Activated T-cell treated with anti-CD3 and anti-CD28 coated beads, Interleukin-2, amount 50 U/mL, for 24 hours (primary cell): ENCODE measurements at regions not wholly inside any gene's neighbourhood (a gene's known extent, or its start where the extent isn't known, plus 50 kb on each side); places are given as distances from the start of the nearest gene placed in this dataset.
"Not testable (repeated sequence)": the region's sequence is repeated elsewhere in the genome, so short reads cannot be mapped to it uniquely, and the experiment has no call there.

ENCODE experiments used
- DNase-seq: peaks from one replicate; pipeline ENCODE4 v3.0.0-alpha.2; 2020
- H3K27ac Mint-ChIP-seq: 2 replicates; pipeline ENCODE4 v1.8.0; 2020; ENCODE audit warnings: mild to moderate bottlenecking, mixed read lengths
- H3K27me3 Mint-ChIP-seq: 2 replicates; pipeline ENCODE4 v1.8.0; 2020; ENCODE audit warnings: mixed read lengths
- H3K36me3 Mint-ChIP-seq: 2 replicates; pipeline ENCODE4 v1.8.0; 2020; ENCODE audit warnings: low read depth, mixed read lengths
- H3K4me1 Mint-ChIP-seq: 2 replicates; pipeline ENCODE4 v1.8.0; 2020; ENCODE audit warnings: low read depth, mixed read lengths
- H3K4me3 Mint-ChIP-seq: 2 replicates; pipeline ENCODE4 v1.8.0; 2020; ENCODE audit warnings: mild to moderate bottlenecking, moderate library complexity, mixed read lengths
- H3K9me3 Mint-ChIP-seq: 2 replicates; pipeline ENCODE4 v1.8.0; 2020; ENCODE audit warnings: mixed read lengths

DNA sequence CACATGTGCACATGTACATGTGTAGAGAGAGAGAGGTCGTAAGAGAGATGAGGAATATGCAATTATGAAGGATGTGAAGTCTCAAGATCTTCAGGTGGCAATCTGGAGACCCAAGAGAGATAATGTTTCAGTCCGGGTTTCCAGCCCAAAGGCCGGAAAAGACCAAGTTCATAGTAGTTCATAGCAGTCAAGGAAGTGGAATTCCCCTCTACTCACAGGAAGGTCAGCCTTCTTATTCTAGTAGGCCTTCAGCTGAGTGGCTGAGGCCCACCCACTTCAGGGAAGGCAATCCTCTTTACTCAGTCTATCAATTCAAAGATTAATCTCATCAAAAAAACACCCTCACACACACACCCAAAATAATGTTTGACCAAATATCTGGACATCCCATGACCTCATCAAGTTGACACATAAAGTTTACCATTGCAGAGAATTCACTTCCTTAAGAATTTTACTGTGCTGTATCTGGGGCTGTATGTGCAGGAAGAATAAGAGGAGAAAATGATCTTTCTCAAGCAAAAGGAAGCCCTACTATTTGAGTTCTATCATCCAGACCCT lies 114.6 kb downstream of the TNFSF18 start:
- H3K4me3 Mint-ChIP-seq: no peak overlapping the region
- DNase-seq: no peak
- H3K4me1 Mint-ChIP-seq: peaks cover 19% of the 10 kb centered on the region
- H3K27me3 Mint-ChIP-seq: no peaks in the 10 kb centered on the region
- H3K36me3 Mint-ChIP-seq: no peaks in the 10 kb centered on the region
- no peak overlapping the region for H3K27ac Mint-ChIP-seq
- no peaks in the 10 kb centered on the region for H3K9me3 Mint-ChIP-seq

DNA sequence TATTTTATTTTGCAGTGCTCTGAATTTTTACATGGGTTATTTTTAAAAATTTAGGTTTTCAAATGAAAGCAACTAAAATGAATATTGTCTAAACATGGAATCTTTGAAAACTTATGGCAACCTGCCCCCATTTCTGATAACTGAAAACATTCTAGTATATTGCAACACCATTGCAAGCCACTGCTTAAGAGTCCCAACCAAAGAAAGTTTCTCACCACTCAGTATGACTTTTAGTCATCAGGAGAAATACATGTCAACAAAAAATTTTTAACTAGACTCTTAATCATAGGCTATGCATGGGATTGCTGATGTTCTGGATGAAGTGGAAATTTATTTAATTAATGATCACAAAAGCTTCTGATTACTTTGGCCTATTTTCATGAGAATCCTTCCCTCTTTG lies 112.1 kb downstream of the TNFSF18 start:
- H3K27me3 Mint-ChIP-seq: no peaks in the 10 kb centered on the region
- H3K9me3 Mint-ChIP-seq: peaks cover 4% of the 10 kb centered on the region
- H3K27ac Mint-ChIP-seq: no peak overlapping the region
- no peaks in the 10 kb centered on the region for H3K36me3 Mint-ChIP-seq
- peaks cover 12% of the 10 kb centered on the region for H3K4me1 Mint-ChIP-seq
- H3K4me3 Mint-ChIP-seq: no peak overlapping the region
- no peak for DNase-seq

DNA sequence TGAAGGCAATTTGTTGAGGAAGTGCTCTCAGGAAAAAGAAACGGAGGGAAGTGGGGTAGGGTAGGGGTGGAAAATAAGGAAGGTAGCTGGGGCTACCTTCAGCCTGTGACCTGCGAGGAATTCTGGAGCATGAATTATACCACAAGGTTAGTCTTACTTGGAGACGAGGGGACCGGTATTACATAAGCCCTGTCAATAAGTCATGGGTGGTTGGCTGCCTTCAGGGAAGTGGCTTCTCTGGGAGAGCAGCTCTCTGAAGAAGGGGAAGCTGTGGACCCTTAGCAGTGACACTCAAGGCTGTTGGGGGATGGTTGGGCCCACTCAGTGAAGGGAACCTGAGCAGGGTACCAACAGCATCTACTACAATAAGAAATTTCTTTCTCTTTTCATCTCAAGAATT lies 111.3 kb downstream of the TNFSF18 start:
- H3K27ac Mint-ChIP-seq: no peak overlapping the region
- peaks cover 6% of the 10 kb centered on the region for H3K9me3 Mint-ChIP-seq
- no peaks in the 10 kb centered on the region for H3K36me3 Mint-ChIP-seq
- peaks cover 4% of the 10 kb centered on the region for H3K4me1 Mint-ChIP-seq
- DNase-seq: no peak
- H3K4me3 Mint-ChIP-seq: no peak overlapping the region
- no peaks in the 10 kb centered on the region for H3K27me3 Mint-ChIP-seq

DNA sequence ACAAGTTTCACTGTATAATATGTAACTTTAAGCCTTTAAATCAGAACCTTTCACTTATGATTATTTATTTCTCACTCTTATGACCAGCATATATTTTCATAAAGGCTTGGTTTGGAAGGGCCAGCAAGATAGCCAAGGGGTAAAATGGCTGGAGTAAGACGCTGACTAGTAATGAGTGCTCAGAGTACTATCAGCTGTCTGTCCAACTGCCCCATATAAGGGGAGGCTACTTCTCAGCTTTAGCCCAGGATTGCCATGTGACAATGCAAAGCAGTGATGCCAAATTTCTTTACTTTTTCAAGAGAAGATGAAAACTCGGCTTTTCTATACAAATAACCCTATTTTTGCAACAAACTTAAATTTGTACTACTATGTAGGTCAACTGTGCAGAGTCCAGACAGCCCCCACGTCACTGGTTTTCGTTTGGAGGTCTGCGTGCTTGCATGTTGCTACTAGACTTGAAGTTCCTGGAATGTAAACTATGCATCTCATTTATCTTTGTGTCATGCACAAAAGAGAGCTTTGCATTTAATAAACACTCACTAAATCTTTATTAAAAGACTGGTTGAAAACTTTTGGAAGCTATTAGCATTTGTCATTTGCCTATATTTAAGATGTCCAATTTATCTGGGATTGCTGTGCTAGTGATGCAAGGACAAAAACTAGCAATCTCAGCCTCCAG lies 110.4 kb downstream of the TNFSF18 start:
- DNase-seq: no peak
- no peaks in the 10 kb centered on the region for H3K4me1 Mint-ChIP-seq

DNA sequence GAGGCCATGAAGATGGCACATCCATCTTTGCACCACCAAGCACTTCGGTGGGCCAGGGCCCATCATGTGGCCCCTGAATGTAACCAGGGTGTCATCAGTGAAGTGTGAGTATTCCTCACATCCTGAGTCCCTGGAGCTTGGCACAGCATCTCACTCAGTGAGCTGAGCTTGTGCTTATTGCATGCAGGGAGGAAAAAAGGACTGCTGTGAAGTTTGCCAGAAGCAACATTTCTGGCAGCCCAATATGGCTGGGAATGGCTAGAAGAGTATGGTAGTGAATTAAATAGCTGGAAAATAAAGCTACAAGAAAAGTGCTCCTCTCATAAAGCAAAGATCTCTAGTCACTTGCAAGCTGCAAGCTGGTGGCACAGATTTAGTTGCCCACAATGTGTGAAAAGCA lies 109.3 kb downstream of the TNFSF18 start:
- Mint-ChIP-seq H3K9me3 (peaks cover 6% of the 10 kb centered on the region), H3K27ac (no peak overlapping the region), H3K27me3 (no peaks in the 10 kb centered on the region), H3K36me3 (no peaks in the 10 kb centered on the region), H3K4me1 (no peaks in the 10 kb centered on the region), H3K4me3 (no peak overlapping the region)
- no peak for DNase-seq

More for the DNA sequence above, 110.4 kb downstream of the TNFSF18 start:
- Mint-ChIP-seq H3K27me3 (no peaks in the 10 kb centered on the region), H3K27ac (no peak overlapping the region), H3K9me3 (peaks cover 6% of the 10 kb centered on the region), H3K4me3 (no peak overlapping the region), H3K36me3 (no peaks in the 10 kb centered on the region)

DNA sequence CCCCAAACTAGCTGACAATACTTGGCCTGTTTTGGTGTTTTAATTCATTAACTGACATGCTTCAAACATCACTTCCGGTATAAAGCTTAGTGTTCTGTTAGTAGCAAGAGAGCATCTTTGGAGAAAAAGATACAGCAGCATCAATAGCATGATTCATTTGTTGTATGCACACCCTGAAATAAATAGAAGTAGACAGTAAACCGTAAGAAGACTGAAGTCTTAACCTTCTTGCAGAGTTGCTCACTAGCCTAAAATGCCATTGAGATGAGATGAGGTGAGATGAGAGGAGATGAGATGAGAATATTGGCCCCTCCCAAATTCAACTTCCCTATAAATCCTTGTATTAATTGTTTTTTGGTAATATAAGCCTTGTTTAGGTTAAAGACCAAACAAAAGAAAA lies 108.8 kb downstream of the TNFSF18 start:
- no peak for DNase-seq
- Mint-ChIP-seq H3K4me3 (no peak overlapping the region), H3K9me3 (peaks cover 6% of the 10 kb centered on the region), H3K27ac (no peak overlapping the region), H3K4me1 (peaks cover 4% of the 10 kb centered on the region), H3K27me3 (no peaks in the 10 kb centered on the region), H3K36me3 (no peaks in the 10 kb centered on the region)

DNA sequence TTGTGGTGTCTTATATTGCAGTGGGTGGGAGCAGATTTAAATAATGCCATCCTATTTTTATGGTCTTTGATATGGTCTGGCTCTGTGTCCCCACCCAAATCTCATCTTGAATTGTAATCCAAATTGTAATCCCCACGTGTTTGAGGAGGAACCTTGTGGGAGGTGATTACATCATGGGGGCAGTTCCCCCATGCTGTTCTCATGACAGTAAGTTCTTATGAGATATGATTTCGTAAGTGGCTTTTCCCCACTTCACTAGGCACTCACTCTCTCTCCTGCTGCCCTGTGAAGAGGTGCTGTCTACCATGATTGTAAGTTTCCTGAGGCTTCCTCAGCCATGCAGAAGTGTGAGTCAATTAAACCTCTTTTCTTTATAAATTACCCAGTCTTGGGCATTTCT lies 107.6 kb downstream of the TNFSF18 start:
- H3K36me3 Mint-ChIP-seq, H3K9me3 Mint-ChIP-seq, DNase-seq, H3K4me3 Mint-ChIP-seq, H3K27me3 Mint-ChIP-seq, H3K27ac Mint-ChIP-seq: not testable (repeated sequence)
- H3K4me1 Mint-ChIP-seq: peaks cover 16% of the 10 kb centered on the region

DNA sequence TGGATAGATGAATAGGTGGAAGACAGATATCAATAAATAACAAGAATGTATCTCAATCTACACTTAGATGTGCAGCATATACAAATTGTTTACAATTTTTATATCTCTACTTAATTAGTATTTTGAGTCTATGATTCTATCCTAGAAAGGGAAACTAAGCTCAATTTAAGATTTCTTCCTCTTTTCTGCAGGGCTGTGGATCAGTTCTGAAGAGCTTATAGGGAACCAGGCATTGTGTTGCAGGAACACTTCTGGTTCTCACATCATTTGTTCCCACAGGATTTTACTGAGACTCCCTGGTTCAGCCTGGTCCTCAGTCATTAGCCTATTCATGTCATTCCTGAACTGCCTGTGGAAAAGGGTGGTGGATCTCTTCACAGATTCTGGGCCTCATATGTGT lies 105.8 kb downstream of the TNFSF18 start:
- H3K4me1 Mint-ChIP-seq: peaks cover 22% of the 10 kb centered on the region
- H3K4me3 Mint-ChIP-seq: no peak overlapping the region
- DNase-seq: no peak
- H3K27ac Mint-ChIP-seq: no peak overlapping the region
- H3K36me3 Mint-ChIP-seq: no peaks in the 10 kb centered on the region
- no peaks in the 10 kb centered on the region for H3K27me3 Mint-ChIP-seq
- H3K9me3 Mint-ChIP-seq: peaks cover 6% of the 10 kb centered on the region

DNA sequence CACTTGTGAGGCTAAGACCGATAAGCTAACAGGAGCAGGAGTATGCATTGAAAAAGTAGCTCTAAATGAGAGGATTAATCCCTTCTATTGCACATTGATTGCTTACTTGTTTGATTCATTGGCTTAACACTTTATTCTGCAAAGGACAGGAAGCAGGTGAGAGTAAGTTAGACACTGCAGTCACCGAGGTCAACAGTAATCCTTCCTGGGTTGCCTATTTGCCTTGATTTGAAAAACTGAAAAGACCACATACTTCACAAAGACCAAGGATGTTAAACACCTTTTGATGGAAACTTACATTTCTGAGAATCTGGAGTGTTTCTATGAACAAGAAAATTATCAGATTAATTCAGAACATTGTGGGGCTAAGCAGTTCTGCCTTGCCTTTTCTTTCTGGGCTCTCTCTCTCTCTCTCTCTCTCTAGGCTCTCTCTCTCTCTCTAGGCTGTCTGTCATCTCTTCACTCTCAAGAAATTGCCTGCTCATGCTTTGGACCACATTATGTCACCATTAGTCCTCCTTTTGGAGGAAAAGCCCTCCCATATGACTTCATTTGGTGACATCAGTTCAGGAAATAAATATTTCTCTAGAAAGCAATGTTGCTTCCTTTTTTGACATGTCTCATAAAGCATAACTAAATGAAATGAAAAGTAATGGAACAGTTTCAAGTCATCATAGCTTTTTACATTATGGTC lies 103.8 kb downstream of the TNFSF18 start:
- H3K4me1 Mint-ChIP-seq: peaks cover 28% of the 10 kb centered on the region
- H3K4me3 Mint-ChIP-seq: no peak overlapping the region
- DNase-seq: no peak
- peaks cover 6% of the 10 kb centered on the region for H3K9me3 Mint-ChIP-seq
- H3K27ac Mint-ChIP-seq: no peak overlapping the region
- H3K27me3 Mint-ChIP-seq: peaks cover 2% of the 10 kb centered on the region
- no peaks in the 10 kb centered on the region for H3K36me3 Mint-ChIP-seq

DNA sequence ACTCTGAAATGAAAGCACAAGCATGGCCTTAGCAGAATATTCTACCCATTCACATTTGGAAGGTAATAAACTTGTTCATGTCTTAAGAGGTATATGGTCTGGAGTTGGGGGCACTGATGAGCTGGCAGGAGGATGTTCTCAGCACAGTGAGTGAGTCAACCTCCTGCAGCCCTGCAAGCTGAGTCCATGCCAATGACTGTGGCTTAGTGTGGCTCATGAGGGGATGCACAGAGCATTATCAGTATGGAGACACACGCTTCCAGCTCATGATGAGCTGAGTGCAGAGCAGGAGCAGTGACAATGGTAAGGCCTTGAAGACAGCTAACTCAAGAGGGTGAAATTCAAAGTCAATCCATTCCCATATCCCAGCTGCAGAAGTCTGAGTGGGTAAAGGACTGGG lies 102.3 kb downstream of the TNFSF18 start:
- Mint-ChIP-seq H3K4me3 (no peak overlapping the region), H3K36me3 (no peaks in the 10 kb centered on the region), H3K27me3 (peaks cover 5% of the 10 kb centered on the region), H3K27ac (no peak overlapping the region), H3K9me3 (peaks cover 3% of the 10 kb centered on the region), H3K4me1 (peaks cover 34% of the 10 kb centered on the region)
- no peak for DNase-seq

DNA sequence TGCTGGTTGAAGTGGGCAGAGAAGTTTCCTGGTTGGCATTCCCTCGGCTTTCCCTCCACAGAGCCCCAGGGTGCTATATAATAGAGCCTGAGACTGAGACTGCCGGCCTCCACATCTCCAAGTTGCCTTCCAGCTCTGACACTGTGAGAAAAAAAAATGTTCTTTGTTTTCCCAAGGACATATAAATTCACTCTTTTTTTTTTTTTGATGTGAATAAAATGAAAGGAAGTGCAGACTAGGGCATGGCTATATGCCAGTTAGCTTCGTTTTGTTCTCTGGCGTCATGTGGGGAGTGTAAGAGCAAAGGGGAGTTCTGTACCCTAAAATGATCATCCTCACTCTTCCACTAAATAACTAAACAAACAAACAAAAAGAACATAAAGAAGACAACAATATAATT lies 101.6 kb downstream of the TNFSF18 start:
- Mint-ChIP-seq H3K27ac (no peak overlapping the region), H3K36me3 (no peaks in the 10 kb centered on the region), H3K4me3 (no peak overlapping the region), H3K4me1 (peaks cover 34% of the 10 kb centered on the region), H3K9me3 (no peaks in the 10 kb centered on the region), H3K27me3 (peaks cover 5% of the 10 kb centered on the region)
- no peak for DNase-seq

DNA sequence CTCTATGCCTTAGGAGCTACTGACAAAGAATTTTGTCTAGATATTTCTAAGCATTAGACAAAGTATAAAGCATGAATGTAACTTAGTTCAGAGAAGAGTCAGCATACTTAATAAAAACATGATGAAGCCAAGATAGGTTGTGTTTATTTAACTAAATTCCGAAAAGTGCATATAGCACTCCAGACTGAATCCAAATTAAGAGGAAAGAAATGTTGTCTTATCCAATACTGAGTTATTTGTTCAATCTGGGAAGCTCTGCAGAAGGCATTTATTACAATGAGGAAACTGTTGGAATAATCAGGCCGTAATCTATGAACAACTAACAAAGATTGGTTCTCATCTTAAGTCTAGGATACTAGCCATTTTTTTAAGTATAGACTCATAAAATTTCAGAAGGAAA lies 100.2 kb downstream of the TNFSF18 start:
- peaks cover 5% of the 10 kb centered on the region for H3K27me3 Mint-ChIP-seq
- peaks cover 34% of the 10 kb centered on the region for H3K4me1 Mint-ChIP-seq
- no peak for DNase-seq
- H3K9me3 Mint-ChIP-seq: no peaks in the 10 kb centered on the region
- no peak overlapping the region for H3K4me3 Mint-ChIP-seq
- no peak overlapping the region for H3K27ac Mint-ChIP-seq
- no peaks in the 10 kb centered on the region for H3K36me3 Mint-ChIP-seq

DNA sequence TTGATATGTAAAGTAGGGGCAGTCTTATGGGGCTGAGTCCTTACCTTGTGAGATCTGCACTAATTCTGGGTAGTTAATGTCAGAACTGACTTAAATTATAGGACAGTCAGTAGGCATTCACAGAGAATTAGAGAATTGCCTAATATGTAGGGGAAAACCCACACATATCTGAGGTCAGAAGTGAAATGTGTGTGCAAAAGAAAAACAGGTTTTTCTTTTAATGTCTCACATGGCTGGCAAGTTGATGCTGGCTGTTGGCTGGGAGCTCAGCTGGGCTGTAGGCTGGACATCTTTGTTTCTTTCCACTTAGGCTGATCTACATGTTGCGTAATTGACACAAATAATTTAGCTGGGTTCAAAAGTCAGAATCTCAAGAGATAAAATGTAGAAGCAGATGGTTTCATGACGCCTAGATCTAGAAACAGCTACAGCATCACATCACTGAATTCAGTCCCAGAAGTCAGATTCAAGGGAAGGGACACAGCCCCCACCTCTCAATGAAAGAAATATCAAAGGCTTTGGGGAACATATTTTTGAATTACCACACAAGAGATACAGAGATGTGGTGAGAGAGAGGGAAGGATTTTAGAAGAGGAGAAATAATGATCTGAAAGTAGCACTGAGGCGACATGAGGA lies 98.9 kb downstream of the TNFSF18 start:
- Mint-ChIP-seq H3K9me3 (no peaks in the 10 kb centered on the region), H3K27me3 (peaks cover 5% of the 10 kb centered on the region), H3K4me3 (no peak overlapping the region), H3K4me1 (peaks cover 31% of the 10 kb centered on the region), H3K27ac (no peak overlapping the region), H3K36me3 (no peaks in the 10 kb centered on the region)
- DNase-seq: no peak

DNA sequence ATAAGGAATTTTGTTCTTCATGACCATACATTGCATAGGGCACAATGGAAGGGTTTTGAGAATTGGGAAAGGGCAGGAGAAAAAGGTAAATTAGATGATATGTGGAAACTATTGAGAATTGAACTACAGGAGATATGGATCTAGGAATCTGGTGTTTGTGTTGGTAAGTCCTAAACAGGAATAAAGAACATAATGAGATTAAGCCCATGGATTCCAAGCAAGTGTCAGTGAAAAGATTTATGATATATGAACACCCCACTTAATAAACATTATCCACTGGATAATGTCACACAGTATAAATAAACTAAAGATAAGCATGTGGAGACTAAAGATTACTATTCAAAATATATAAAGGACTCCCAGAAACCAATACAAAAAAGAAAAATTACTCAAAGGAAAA lies 98.2 kb downstream of the TNFSF18 start:
- no peak overlapping the region for H3K27ac Mint-ChIP-seq
- no peak overlapping the region for H3K4me3 Mint-ChIP-seq
- no peaks in the 10 kb centered on the region for H3K9me3 Mint-ChIP-seq
- no peak for DNase-seq
- H3K36me3 Mint-ChIP-seq: no peaks in the 10 kb centered on the region
- H3K4me1 Mint-ChIP-seq: peaks cover 24% of the 10 kb centered on the region
- peaks cover 5% of the 10 kb centered on the region for H3K27me3 Mint-ChIP-seq
